Skeletal muscle tissue (tissue), 3 donors: ENCODE measurements at regions not wholly inside any gene's neighbourhood (a gene's known extent, or its start where the extent isn't known, plus 50 kb on each side); places are given as distances from the start of the nearest gene placed in this dataset.

Experiments
- H3K27ac ChIP-seq: one replicate; pipeline ENCODE4 v1.7.0; 2013; ENCODE audit warnings: mild to moderate bottlenecking, low read depth, low read length, inconsistent platforms
- H3K27me3 ChIP-seq, 3 donors: one replicate each; pipeline ENCODE4 v1.7.0; 2013; ENCODE audit warnings: low read length in 3 of 3; ENCODE audit not compliant: control insufficient read depth in 3 of 3, insufficient read depth in 3 of 3
- H3K36me3 ChIP-seq, 3 donors: one replicate each; pipeline ENCODE4 v1.7.0; 2013; ENCODE audit warnings: low read length in 3 of 3; ENCODE audit not compliant: control insufficient read depth in 3 of 3, insufficient read depth in 3 of 3
- H3K4me1 ChIP-seq, 3 donors: one replicate each; pipeline ENCODE4 v1.7.0; 2013; ENCODE audit warnings: low read length in 3 of 3, mild to moderate bottlenecking in 3 of 3; ENCODE audit not compliant: control insufficient read depth in 3 of 3, insufficient read depth in 3 of 3
- H3K4me3 ChIP-seq, 3 donors: one replicate each; pipeline ENCODE4 v1.7.0; 2013; ENCODE audit warnings: low read length in 3 of 3
- H3K9ac ChIP-seq, 3 donors: one replicate each; pipeline ENCODE4 v1.7.0; 2013; ENCODE audit warnings: low read length in 3 of 3, mild to moderate bottlenecking in 3 of 3, moderate library complexity in 2 of 3, low read depth in 1 of 3
- H3K9me3 ChIP-seq, 3 donors: one replicate each; pipeline ENCODE4 v1.7.0; 2013; ENCODE audit warnings: low read length in 3 of 3; ENCODE audit not compliant: control insufficient read depth in 3 of 3
- donor health status: Osteomylitis.

DNA sequence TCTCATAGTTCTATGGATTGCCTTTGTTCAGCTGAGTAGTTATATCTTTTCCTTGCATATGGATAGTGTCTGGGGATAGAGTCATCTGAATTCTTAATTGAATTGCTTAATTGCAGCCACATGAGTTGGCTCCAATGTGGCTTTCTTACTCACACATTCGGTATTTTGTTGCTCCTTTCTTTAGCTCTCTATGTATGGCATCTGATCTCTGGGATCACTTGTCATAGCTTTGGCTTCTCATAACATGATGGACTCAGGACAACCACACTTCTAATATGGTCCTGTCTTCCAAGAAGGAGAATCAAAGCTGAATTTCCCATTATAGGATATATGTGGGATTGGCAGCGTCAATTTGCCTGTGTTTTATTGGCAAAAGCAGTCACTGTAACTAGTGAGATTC is 716.2 kb downstream of the NCAM2 start:
- H3K4me3 ChIP-seq: no peak overlapping the region
- H3K9ac ChIP-seq: no peak overlapping the region
- H3K27me3 ChIP-seq: no peaks in the 10 kb centered on the region
- H3K27ac ChIP-seq: no peak overlapping the region
- H3K36me3 ChIP-seq: no peaks in the 10 kb centered on the region
- no peaks in the 10 kb centered on the region for H3K4me1 ChIP-seq
- H3K9me3 ChIP-seq: no peaks in the 10 kb centered on the region

DNA sequence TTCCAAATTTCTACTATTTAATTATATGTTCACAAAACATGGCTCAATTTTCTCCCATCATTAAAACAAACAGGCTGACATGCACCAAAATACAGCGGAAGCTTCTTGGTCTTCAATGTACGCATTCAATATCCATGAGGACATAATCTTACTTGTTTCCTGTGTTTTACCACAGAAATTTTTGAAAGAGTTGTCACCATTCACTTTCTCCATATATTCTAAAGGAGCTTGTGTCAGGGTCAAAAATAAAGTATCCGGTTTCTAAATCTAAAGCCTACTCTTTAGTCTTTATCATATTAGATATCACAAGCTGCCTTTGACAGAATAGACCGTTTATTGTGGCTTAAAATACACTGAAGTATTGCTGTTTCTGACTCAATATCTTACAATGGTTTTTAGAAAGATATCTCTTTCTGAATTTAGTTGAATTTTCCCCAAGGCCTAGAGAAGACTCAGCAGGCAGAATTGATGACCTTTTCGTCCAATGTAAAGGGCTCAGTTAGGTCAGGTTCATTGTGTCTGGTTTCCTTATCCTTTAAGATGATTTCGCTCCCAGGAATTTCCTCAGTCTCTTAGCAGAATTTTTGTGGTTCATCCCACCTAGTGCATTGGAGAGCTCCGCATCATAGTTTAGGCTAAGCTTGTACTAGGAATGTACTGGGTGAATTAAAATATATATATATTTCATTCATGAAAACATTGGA is 717.2 kb downstream of the NCAM2 start:
- Histone ChIP-seq H3K27me3 (no peaks in the 10 kb centered on the region), H3K27ac (no peak overlapping the region), H3K4me3 (no peak overlapping the region), H3K4me1 (no peaks in the 10 kb centered on the region), H3K9ac (no peak overlapping the region), H3K9me3 (no peaks in the 10 kb centered on the region), H3K36me3 (no peaks in the 10 kb centered on the region)

DNA sequence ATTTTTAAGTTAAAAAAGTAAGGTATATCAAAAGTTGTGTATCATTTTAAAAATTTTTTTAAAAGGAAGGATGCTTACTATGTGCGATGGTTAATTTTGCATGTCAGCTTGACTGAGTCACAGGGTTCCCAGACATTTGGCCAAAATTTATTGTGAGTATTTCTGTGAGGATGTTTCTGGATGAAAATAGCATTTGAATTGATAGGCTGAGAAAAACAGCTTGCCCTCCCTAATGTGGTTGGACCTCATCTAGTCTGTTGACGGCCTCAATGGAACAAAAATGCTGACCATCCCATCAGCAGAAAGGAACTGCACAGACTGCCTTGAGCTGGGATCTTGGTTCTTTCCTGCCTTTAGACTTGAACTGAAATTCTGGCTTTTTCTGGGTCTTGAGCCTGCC is 724.5 kb downstream of the NCAM2 start:
- H3K9me3 ChIP-seq: no peaks in the 10 kb centered on the region
- H3K27me3 ChIP-seq: no peaks in the 10 kb centered on the region
- no peaks in the 10 kb centered on the region for H3K36me3 ChIP-seq
- no peak overlapping the region for H3K27ac ChIP-seq
- H3K9ac ChIP-seq: no peak overlapping the region
- H3K4me3 ChIP-seq: no peak overlapping the region
- H3K4me1 ChIP-seq: no peaks in the 10 kb centered on the region

DNA sequence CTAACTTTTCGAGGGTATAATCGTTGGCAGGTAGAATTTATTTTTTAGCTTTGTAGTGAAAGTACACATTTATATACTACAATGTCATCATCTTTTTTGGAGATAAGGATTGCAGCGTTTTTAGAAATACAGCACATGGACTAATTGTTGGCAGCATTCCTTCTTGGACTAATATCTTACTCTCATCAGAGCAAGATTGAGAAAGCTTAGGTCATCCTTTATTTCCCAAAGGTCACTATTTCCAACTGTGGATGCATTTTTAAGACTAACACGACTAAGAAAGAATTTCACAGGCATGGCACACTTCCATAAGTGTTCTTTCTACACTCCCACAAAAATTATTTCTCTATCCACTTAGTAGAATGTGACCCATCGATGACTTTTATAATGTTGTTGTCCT is 732.3 kb downstream of the NCAM2 start:
- Histone ChIP-seq H3K4me3 (no peak overlapping the region), H3K4me1 (no peaks in the 10 kb centered on the region), H3K27me3 (no peaks in the 10 kb centered on the region), H3K27ac (no peak overlapping the region), H3K9me3 (no peaks in the 10 kb centered on the region), H3K9ac (no peak overlapping the region), H3K36me3 (no peaks in the 10 kb centered on the region)

GRCh38 chr21:21731626-21732025 is 733.4 kb downstream of the NCAM2 start:
- no peak overlapping the region for H3K4me3 ChIP-seq
- H3K9ac ChIP-seq: no peak overlapping the region
- H3K36me3 ChIP-seq: no peaks in the 10 kb centered on the region
- H3K27ac ChIP-seq: no peak overlapping the region
- H3K27me3 ChIP-seq: no peaks in the 10 kb centered on the region
- H3K9me3 ChIP-seq: no peaks in the 10 kb centered on the region
- no peaks in the 10 kb centered on the region for H3K4me1 ChIP-seq

- no peak overlapping the region for H3K27ac ChIP-seq
- H3K36me3 ChIP-seq: no peaks in the 10 kb centered on the region
- no peak overlapping the region for H3K9ac ChIP-seq
- no peaks in the 10 kb centered on the region for H3K27me3 ChIP-seq
- H3K4me3 ChIP-seq: no peak overlapping the region
- no peaks in the 10 kb centered on the region for H3K4me1 ChIP-seq
- H3K9me3 ChIP-seq: no peaks in the 10 kb centered on the region
These were observed 735.9 kb downstream of the NCAM2 start for GRCh38 chr21:21734088-21734487.

- no peak overlapping the region for H3K9ac ChIP-seq
- no peaks in the 10 kb centered on the region for H3K36me3 ChIP-seq
- H3K9me3 ChIP-seq: no peaks in the 10 kb centered on the region
- no peaks in the 10 kb centered on the region for H3K4me1 ChIP-seq
- H3K27ac ChIP-seq: no peak overlapping the region
- H3K4me3 ChIP-seq: no peak overlapping the region
- H3K27me3 ChIP-seq: no peaks in the 10 kb centered on the region
These were observed 739.0 kb downstream of the NCAM2 start for GRCh38 chr21:21737186-21737585.

GRCh38 chr21:21740207-21740606 is 742.0 kb downstream of the NCAM2 start:
- Histone ChIP-seq H3K36me3 (no peaks in the 10 kb centered on the region), H3K9me3 (peaks cover 0 to 3% (median 2%) of the 10 kb centered on the region in 3 donors), H3K27me3 (no peaks in the 10 kb centered on the region), H3K9ac (no peak overlapping the region), H3K27ac (no peak overlapping the region), H3K4me1 (no peaks in the 10 kb centered on the region), H3K4me3 (no peak overlapping the region)

GRCh38 chr21:21750124-21750825 is 752.1 kb downstream of the NCAM2 start:
- Histone ChIP-seq H3K9me3 (no peaks in the 10 kb centered on the region), H3K27ac (no peak overlapping the region), H3K9ac (no peak overlapping the region), H3K36me3 (no peaks in the 10 kb centered on the region), H3K4me3 (no peak overlapping the region), H3K27me3 (no peaks in the 10 kb centered on the region), H3K4me1 (no peaks in the 10 kb centered on the region)

DNA sequence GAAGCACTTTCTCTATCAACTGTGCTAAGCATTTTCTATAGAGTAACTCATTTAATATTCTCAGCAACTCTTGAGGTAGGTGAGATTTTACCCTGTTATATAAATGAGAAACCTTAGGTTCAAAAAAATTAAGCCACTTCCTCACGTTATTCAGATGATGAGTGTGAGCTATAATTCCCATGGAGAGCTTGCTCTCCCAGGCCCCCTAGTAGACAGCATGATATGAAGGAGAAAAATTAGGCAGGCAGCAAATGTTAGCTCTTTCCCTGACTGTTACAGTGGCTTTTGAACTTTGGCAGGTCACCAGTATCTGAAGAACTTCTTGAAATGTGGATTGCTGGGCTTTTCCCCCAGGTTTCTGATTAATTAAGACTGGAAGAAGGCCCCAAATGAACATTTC is 753.1 kb downstream of the NCAM2 start:
- Histone ChIP-seq H3K9ac (no peak overlapping the region), H3K9me3 (no peaks in the 10 kb centered on the region), H3K4me3 (no peak overlapping the region), H3K27ac (no peak overlapping the region), H3K4me1 (no peaks in the 10 kb centered on the region), H3K36me3 (no peaks in the 10 kb centered on the region), H3K27me3 (no peaks in the 10 kb centered on the region)
